HEK293 (cell line): ENCODE measurements at regions not wholly inside any gene's neighbourhood (a gene's known extent, or its start where the extent isn't known, plus 50 kb on each side); places are given as distances from the start of the nearest gene placed in this dataset.

ENCODE experiments used
- CTCF ChIA-PET: fragments of 350-600 bp; formaldehyde crosslinking; extraction: SDS; loops from one replicate; lab custom pipeline; 2021; ENCODE audit warnings: antibody characterized with exemption; lab: Yijun Ruan, JAX
- POLR2A ChIA-PET: fragments of 300-600 bp; formaldehyde crosslinking; extraction: SDS; loops from one replicate; lab custom pipeline; 2020; ENCODE audit warnings: antibody characterized with exemption, inconsistent platforms; lab: Yijun Ruan, JAX
- H3K27ac ChIP-seq: fragments of 200-500 bp; sonication (Bioruptor generic); 2 replicates; pipeline ENCODE4 v1.5.1; 2014; ENCODE audit warnings: low read depth, low read length, control low read depth, inconsistent platforms; ENCODE audit errors: extremely low read depth
- H3K36me3 ChIP-seq, 2 experiments: fragments of 200-500 bp in 1 of 2; sonication (Bioruptor generic) in 1 of 2; 1 replicate in 1 of 2; 2 replicates in 1 of 2; pipeline ENCODE4 v1.5.1; 2014 to 2017; ENCODE audit warnings: inconsistent platforms in 2 of 2, low read length in 2 of 2; ENCODE audit not compliant: control insufficient read depth in 2 of 2, insufficient read depth in 1 of 2
- H3K4me1 ChIP-seq: fragments of 200-500 bp; sonication (Bioruptor generic); 2 replicates; pipeline ENCODE4 v1.5.1; 2014; ENCODE audit warnings: mild to moderate bottlenecking, low read length, inconsistent platforms; ENCODE audit not compliant: control insufficient read depth, insufficient read depth
- H3K4me3 ChIP-seq: 2 replicates; pipeline ENCODE4 v1.5.1; 2011; ENCODE audit warnings: low read depth, mild to moderate bottlenecking, control low read depth, low read length, moderate library complexity
- H3K9me3 ChIP-seq: fragments of 200-500 bp; sonication (Bioruptor generic); 2 replicates; pipeline ENCODE4 v1.5.1; 2014; ENCODE audit warnings: low read depth, low read length, inconsistent platforms; ENCODE audit not compliant: control insufficient read depth, insufficient read depth
- BCL11B ChIP-seq: fragments of 450-650 bp; formaldehyde crosslinking; IDR thresholded peaks from 2 replicates; pipeline ENCODE4 v1.5.1; 2016; ENCODE audit warnings: low read depth, missing biosample characterization, missing genetic modification characterization
- IKZF3 ChIP-seq: fragments of 450-650 bp; IDR thresholded peaks from 2 replicates; pipeline ENCODE4 v1.5.0; 2018; ENCODE audit warnings: missing biosample characterization, mild to moderate bottlenecking, missing genetic modification characterization, moderate library complexity
- INSM2 ChIP-seq: fragments of 450-650 bp; formaldehyde crosslinking; IDR thresholded peaks from 2 replicates; pipeline ENCODE4 v1.5.1; 2016; ENCODE audit warnings: missing biosample characterization, missing genetic modification characterization
- PRDM6 ChIP-seq: fragments of 450-650 bp; formaldehyde crosslinking; IDR thresholded peaks from 2 replicates; pipeline ENCODE4 v1.5.1; 2017; ENCODE audit warnings: missing biosample characterization, missing genetic modification characterization
- ZBTB20 ChIP-seq: fragments of 450-650 bp; formaldehyde crosslinking; IDR thresholded peaks from 2 replicates; pipeline ENCODE4 v1.5.1; 2016; ENCODE audit warnings: missing biosample characterization, missing genetic modification characterization
- ZNF16 ChIP-seq: fragments of 450-650 bp; formaldehyde crosslinking; IDR thresholded peaks from 2 replicates; pipeline ENCODE4 v1.5.1; 2016; ENCODE audit warnings: low read depth, missing biosample characterization, missing genetic modification characterization
- ZNF169 ChIP-seq: fragments of 450-650 bp; formaldehyde crosslinking; IDR thresholded peaks from 2 replicates; pipeline ENCODE4 v1.5.1; 2016; ENCODE audit warnings: missing biosample characterization, missing genetic modification characterization
- ZNF221 ChIP-seq: fragments of 450-650 bp; formaldehyde crosslinking; IDR thresholded peaks from 2 replicates; pipeline ENCODE4 v1.5.1; 2017; ENCODE audit warnings: missing biosample characterization, missing genetic modification characterization, borderline replicate concordance
- ZNF274 ChIP-seq, 2 experiments: fragments of 200-500 bp in 1 of 2; fragments of 450-650 bp in 1 of 2; sonication (Bioruptor generic) in 1 of 2; formaldehyde crosslinking in 1 of 2; IDR thresholded peaks; 2 replicates each; pipeline versions ENCODE4 v1.5.1 to v1.6.1; 2014 to 2016; ENCODE audit warnings: borderline replicate concordance in 1 of 2, inconsistent platforms in 1 of 2, low read length in 1 of 2, missing biosample characterization in 1 of 2, missing genetic modification characterization in 1 of 2
- ZNF404 ChIP-seq: fragments of 450-650 bp; formaldehyde crosslinking; IDR thresholded peaks from 2 replicates; pipeline ENCODE4 v1.5.1; 2017; ENCODE audit warnings: missing biosample characterization, missing genetic modification characterization
- ZNF548 ChIP-seq: fragments of 450-650 bp; formaldehyde crosslinking; IDR thresholded peaks from 2 replicates; pipeline ENCODE4 v1.5.1; 2016; ENCODE audit warnings: missing biosample characterization, missing genetic modification characterization
- ZNF596 ChIP-seq: fragments of 450-650 bp; IDR thresholded peaks from 2 replicates; pipeline ENCODE4 v1.5.0; 2018; ENCODE audit warnings: missing biosample characterization, mild to moderate bottlenecking, missing genetic modification characterization, moderate library complexity
- ZNF624 ChIP-seq: fragments of 450-650 bp; formaldehyde crosslinking; IDR thresholded peaks from 2 replicates; pipeline ENCODE4 v1.5.1; 2017; ENCODE audit warnings: missing biosample characterization, missing genetic modification characterization
- ZNF629 ChIP-seq: fragments of 450-650 bp; formaldehyde crosslinking; IDR thresholded peaks from 2 replicates; pipeline ENCODE4 v1.5.1; 2017; ENCODE audit warnings: missing biosample characterization, missing genetic modification characterization
- ZNF692 ChIP-seq: fragments of 450-650 bp; formaldehyde crosslinking; IDR thresholded peaks from 2 replicates; pipeline ENCODE4 v1.5.1; 2016; ENCODE audit warnings: missing biosample characterization, missing genetic modification characterization
- TF ChIP-seq, protein P1 (sequence below): fragments of 450-650 bp; formaldehyde crosslinking; IDR thresholded peaks from 2 replicates; pipeline ENCODE4 v1.5.1; 2016; ENCODE audit warnings: missing biosample characterization, missing genetic modification characterization, borderline replicate concordance

DNA sequence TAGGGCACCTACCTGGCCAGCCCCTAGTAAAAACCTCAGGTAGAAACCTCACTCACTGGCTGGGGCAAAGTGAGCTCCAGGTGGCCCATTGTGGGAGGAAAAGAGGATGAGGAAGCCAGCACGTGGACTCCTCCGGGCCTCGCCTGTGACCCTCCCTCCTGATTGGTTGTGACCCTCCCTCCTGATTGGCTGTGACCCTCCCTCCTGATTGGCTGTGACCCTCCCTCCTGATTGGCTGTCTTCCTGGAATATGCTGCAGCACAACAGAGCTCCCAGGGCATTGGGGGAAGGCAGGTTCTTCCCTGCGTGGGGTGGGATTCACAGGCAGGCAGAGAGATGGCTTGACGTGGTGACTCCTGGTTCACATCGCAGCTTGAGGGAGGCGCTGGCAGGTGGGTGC is 343.0 kb downstream of the GLRX3 start (continued):
- TF ChIP-seq PRDM6 (tag by site-specific recombination): no peak
- TF ChIP-seq ZNF274 (IDR thresholded peaks at IDR 0.05; ENCODE audit: low read length): no peak
- no peak for TF ChIP-seq ZNF274 (tag by site-specific recombination; IDR thresholded peaks at IDR 0.05; ENCODE audit: borderline replicate concordance)
- TF ChIP-seq, all 188 proteins: peak for 0

GRCh38 chr10:130479926-130480325 is 343.7 kb downstream of the GLRX3 start:
- H3K4me3 ChIP-seq: no peak overlapping the region
- H3K36me3 ChIP-seq: no peaks in the 10 kb centered on the region
- no peaks in the 10 kb centered on the region for H3K4me1 ChIP-seq
- ChIA-PET CTCF (no interaction called here), POLR2A (no interaction called here)
- H3K9me3 ChIP-seq: no peaks in the 10 kb centered on the region
- TF ChIP-seq, protein P1, sequence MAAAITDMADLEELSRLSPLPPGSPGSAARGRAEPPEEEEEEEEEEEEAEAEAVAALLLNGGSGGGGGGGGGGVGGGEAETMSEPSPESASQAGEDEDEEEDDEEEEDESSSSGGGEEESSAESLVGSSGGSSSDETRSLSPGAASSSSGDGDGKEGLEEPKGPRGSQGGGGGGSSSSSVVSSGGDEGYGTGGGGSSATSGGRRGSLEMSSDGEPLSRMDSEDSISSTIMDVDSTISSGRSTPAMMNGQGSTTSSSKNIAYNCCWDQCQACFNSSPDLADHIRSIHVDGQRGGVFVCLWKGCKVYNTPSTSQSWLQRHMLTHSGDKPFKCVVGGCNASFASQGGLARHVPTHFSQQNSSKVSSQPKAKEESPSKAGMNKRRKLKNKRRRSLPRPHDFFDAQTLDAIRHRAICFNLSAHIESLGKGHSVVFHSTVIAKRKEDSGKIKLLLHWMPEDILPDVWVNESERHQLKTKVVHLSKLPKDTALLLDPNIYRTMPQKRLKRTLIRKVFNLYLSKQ (tag by site-specific recombination): no peak
- TF ChIP-seq IKZF3: no peak
- TF ChIP-seq ZNF629 (tag by site-specific recombination): no peak
- TF ChIP-seq ZNF548 (tag by site-specific recombination): no peak
- TF ChIP-seq ZNF404 (tag by site-specific recombination): no peak
- TF ChIP-seq, all 188 proteins: peak for 0
- no peak overlapping the region for H3K27ac ChIP-seq

DNA sequence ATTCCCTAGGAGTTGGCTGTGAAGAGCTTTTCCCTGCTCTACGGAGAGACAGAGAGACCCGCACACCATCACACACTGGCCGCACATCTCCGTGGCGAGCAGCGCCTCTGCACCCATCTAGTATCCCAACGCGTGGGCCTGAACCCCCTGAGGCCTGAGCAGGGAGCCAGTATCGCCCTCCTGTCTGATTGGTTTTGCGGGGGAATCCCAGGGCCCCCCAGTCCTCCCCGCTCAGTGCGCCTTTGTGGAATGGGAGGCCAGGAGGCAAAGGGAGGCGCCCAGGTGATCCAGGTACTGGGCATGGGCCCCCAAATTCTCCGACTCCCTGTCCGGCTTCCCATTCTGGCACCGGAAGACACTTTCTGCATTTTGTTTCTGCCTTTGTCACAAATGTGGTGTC is 344.3 kb downstream of the GLRX3 start:
- H3K4me1 ChIP-seq: no peaks in the 10 kb centered on the region
- no peak for TF ChIP-seq ZNF16 (tag by site-specific recombination)
- TF ChIP-seq ZNF169 (tag by site-specific recombination): no peak
- TF ChIP-seq INSM2 (tag by site-specific recombination): no peak
- no peak for TF ChIP-seq BCL11B
- TF ChIP-seq ZNF596 (tag by site-specific recombination): no peak
- TF ChIP-seq ZNF624 (tag by site-specific recombination): no peak
- no peak for TF ChIP-seq ZNF548 (tag by site-specific recombination)
- no peak for TF ChIP-seq ZNF221 (tag by site-specific recombination)
- no peak for TF ChIP-seq ZNF692 (tag by site-specific recombination)
- no peak for TF ChIP-seq ZBTB20 (tag by site-specific recombination)
- no peak overlapping the region for H3K4me3 ChIP-seq
- H3K9me3 ChIP-seq: no peaks in the 10 kb centered on the region
- no peaks in the 10 kb centered on the region for H3K36me3 ChIP-seq
- CTCF ChIA-PET: no interaction called here
- H3K27ac ChIP-seq: no peak overlapping the region
- POLR2A ChIA-PET: no interaction called here
